Transverse colon (tissue), 4 donors: ENCODE measurements at regions not wholly inside any gene's neighbourhood (a gene's known extent, or its start where the extent isn't known, plus 50 kb on each side); places are given as distances from the start of the nearest gene placed in this dataset.

ENCODE experiments used
- CTCF ChIP-seq, 5 experiments: fragments of 200-600 bp in 3 of 5; fragments of 450-650 bp in 2 of 5; sonication (generic) in 3 of 5; IDR thresholded peaks; 1 replicate in 2 of 5; 2 replicates in 3 of 5; pipeline ENCODE4 v1.5.1; 2016 to 2017; ENCODE audit warnings: antibody characterized with exemption in 5 of 5, inconsistent platforms in 3 of 5, mild to moderate bottlenecking in 2 of 5, moderate library complexity in 1 of 5
- EP300 ChIP-seq: sonication (generic); formaldehyde crosslinking; IDR thresholded peaks from one replicate; pipeline ENCODE4 v1.6.1; 2017; ENCODE audit warnings: antibody characterized with exemption, low read depth
- POLR2A ChIP-seq: fragments of 450-650 bp; IDR thresholded peaks from one replicate; pipeline ENCODE4 v1.6.1; 2016; ENCODE audit warnings: antibody characterized with exemption, mild to moderate bottlenecking, moderate library complexity
- POLR2AphosphoS5 ChIP-seq, 3 donors: sonication (generic); formaldehyde crosslinking; IDR thresholded peaks; one replicate each; pipeline ENCODE4 v1.6.1; 2016; ENCODE audit warnings: antibody characterized with exemption in 3 of 3

- no peak for TF ChIP-seq CTCF (IDR thresholded peaks at IDR 0.05)
- no peak for TF ChIP-seq POLR2AphosphoS5 (IDR thresholded peaks at IDR 0.05)
- TF ChIP-seq POLR2A: no peak
- TF ChIP-seq EP300: no peak
Measured at GRCh38 chr6:169088762-169089161, 164.9 kb downstream of the THBS2 start.
